ENCODE measurements at regions not wholly inside any gene's neighbourhood (a gene's known extent, or its start where the extent isn't known, plus 50 kb on each side); places are given as distances from the start of the nearest gene placed in this dataset.
A peak's percentile ranks its signal among the peaks of the same experiment; 100 is the strongest.

DNA sequence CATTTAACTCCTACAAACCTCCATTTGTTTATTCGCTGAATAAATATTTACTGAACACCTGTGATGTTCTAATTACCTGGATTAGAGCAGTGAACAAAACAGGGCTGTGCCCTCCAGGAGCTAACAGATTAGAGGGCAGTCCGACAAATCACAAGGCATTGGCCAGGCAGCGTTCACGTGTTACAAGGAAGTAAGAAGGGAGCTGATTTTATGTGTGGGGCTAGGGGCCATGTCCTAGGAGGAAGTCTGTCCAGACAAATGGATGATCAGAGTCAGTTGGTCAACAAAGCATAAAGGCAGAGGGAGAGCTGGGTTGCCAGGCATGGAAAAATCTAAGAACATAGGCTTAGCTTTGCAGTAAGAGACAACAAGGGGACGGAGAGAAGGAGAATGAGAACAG is 57.3 kb upstream of the BACE2 start:
- Histone ChIP-seq H3K4me1 (peaks cover 0 to 2% of the 10 kb centered on the region in 2 donors), H3K4me3 (no peak overlapping the region), H3K9me3 (no peaks in the 10 kb centered on the region), H3K36me3 (no peaks in the 10 kb centered on the region), H3K27me3 (no peaks in the 10 kb centered on the region), H3K27ac (no peak overlapping the region)
- no peak for DNase-seq (ENCODE audit: low spot score in 2 of 2)
- intact Hi-C loops (cut with DNase I) = no loop called here
- TF ChIP-seq, protein P1, sequence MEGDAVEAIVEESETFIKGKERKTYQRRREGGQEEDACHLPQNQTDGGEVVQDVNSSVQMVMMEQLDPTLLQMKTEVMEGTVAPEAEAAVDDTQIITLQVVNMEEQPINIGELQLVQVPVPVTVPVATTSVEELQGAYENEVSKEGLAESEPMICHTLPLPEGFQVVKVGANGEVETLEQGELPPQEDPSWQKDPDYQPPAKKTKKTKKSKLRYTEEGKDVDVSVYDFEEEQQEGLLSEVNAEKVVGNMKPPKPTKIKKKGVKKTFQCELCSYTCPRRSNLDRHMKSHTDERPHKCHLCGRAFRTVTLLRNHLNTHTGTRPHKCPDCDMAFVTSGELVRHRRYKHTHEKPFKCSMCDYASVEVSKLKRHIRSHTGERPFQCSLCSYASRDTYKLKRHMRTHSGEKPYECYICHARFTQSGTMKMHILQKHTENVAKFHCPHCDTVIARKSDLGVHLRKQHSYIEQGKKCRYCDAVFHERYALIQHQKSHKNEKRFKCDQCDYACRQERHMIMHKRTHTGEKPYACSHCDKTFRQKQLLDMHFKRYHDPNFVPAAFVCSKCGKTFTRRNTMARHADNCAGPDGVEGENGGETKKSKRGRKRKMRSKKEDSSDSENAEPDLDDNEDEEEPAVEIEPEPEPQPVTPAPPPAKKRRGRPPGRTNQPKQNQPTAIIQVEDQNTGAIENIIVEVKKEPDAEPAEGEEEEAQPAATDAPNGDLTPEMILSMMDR (IDR thresholded peaks at IDR 0.05) = no peak

DNA sequence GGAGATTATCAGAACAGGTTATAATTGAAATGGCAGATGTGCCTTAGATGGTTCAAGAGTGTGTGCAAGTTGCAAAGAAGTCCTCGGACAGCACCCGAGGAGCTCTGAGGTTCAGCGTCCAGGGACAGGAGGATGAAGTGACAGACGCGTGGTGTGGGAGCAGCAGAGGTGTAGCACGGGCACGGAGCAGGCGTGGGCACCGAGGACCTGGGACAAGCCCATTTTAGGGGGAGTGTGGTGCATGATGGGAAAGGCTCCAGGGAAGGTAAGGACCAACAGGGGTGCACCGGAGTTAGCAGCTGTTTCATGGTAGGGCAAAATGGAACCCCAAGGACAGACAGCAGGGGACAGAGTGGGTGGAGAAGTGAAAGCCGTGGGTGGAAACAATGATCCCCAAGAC is 56.3 kb upstream of the BACE2 start:
- Histone ChIP-seq H3K36me3 (no peaks in the 10 kb centered on the region), H3K27me3 (no peaks in the 10 kb centered on the region), H3K4me1 (peaks cover 0 to 2% of the 10 kb centered on the region in 2 donors), H3K4me3 (no peak overlapping the region), H3K9me3 (no peaks in the 10 kb centered on the region), H3K27ac (no peak overlapping the region)
- TF ChIP-seq, protein P1 (IDR thresholded peaks at IDR 0.05) = no peak
- intact Hi-C loops (cut with DNase I) = no loop called here
- DNase-seq (ENCODE audit: low spot score in 2 of 2) = no peak

DNA sequence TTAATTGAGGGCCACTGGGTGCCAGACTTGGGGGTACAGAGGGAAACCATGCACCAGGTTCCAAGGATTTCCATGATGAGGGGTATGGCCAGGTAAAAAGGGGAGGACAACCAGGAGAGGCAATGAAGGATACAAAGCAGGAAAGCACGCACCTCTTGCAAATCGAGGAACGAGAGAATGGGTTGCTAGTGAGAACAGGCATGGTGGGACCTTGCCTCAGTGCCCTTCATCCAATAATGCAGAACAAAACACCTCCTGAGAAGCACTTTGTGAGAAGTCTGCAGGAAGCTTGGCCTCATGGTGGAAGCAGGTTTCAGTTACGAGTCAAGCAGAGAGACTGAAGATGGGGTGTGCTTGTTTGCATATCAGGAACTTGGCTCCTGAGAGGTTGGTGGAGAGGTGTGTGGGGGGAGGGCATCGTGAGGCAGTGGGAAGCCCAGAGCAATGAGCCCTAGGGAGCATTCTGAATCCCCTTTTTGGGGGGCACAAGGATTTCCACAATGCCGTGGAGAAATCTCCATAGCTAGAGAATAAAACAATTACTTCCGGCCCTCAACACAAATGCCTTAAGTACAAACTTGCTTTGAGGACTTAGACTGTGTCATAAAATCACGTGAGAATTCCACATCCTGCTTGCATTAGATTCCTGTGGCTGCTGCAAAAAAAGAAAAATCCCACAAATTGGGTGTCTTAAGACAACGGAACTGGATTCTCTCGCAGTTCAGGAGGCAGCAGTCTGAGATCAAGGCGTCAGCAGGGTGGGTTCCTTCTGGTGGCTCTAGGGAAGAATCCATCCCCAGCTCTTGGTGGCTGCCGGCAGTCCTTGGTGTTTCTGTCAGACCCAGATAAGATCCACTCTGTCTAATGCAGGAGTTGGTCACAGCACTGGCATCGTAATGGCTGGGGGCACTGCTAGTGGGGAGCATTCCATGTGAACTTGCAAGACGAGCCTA is 54.9 kb upstream of the BACE2 start:
- Histone ChIP-seq H3K27me3 (no peaks in the 10 kb centered on the region), H3K36me3 (no peaks in the 10 kb centered on the region), H3K9me3 (no peaks in the 10 kb centered on the region), H3K4me3 (peak overlapping the region in 1 of 2 donors; percentile 28), H3K4me1 (peaks cover 0 to 2% of the 10 kb centered on the region in 2 donors), H3K27ac (no peak overlapping the region)
- TF ChIP-seq, protein P1 (IDR thresholded peaks at IDR 0.05) = no peak
- no peak for DNase-seq (ENCODE audit: low spot score in 2 of 2)
- intact Hi-C loops (cut with DNase I) = no loop called here

DNA sequence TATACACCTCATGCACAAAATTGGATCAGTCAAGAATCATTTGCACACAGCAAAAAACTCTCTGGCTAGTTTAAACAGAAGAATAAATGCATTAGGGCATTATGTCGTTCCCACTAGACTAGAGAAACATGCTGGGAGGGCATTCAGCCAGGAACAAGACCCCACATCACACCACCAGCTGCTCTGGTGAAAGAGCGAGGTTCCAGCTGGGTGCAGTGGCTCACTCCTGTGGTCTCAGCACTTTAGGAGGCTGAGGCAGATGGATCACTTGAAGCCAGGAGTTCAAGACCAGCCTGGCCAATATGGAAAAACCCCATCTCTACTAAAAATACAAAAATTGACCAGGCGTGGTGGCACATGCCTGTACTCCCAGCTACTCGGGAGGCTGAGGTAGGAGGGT is 52.1 kb upstream of the BACE2 start:
- DNase-seq (ENCODE audit: low spot score in 2 of 2) = no peak
- TF ChIP-seq, protein P1 (IDR thresholded peaks at IDR 0.05) = no peak
- no peaks in the 10 kb centered on the region for H3K9me3 ChIP-seq
- no peak overlapping the region for H3K4me3 ChIP-seq
- H3K27me3 ChIP-seq = no peaks in the 10 kb centered on the region
- H3K4me1 ChIP-seq = peaks cover 0 to 2% of the 10 kb centered on the region in 2 donors
- H3K27ac ChIP-seq = no peak overlapping the region
- no peaks in the 10 kb centered on the region for H3K36me3 ChIP-seq
- intact Hi-C loops (cut with DNase I) = no loop called here
